RWPE1 (cell line): ENCODE measurements at regions not wholly inside any gene's neighbourhood (a gene's known extent, or its start where the extent isn't known, plus 50 kb on each side); places are given as distances from the start of the nearest gene placed in this dataset.
A peak's percentile ranks its signal among the peaks of the same experiment; 100 is the strongest.
"Not testable (repeated sequence)": the region's sequence is repeated elsewhere in the genome, so short reads cannot be mapped to it uniquely, and the experiment has no call there.

Source experiments
- CTCF ChIA-PET: fragments of 350-600 bp; sonication (Branson Sonifier 250); formaldehyde crosslinking; extraction: SDS; loops from one replicate; lab custom pipeline; 2021; lab: Yijun Ruan, JAX
- POLR2A ChIA-PET: fragments of 400-600 bp; formaldehyde crosslinking; extraction: SDS; loops from one replicate; lab custom pipeline; 2020; ENCODE audit warnings: antibody characterized with exemption; ENCODE audit not compliant: low non-redundant PET; lab: Yijun Ruan, JAX
- DNase-seq: peaks from one replicate; pipeline ENCODE4 v3.0.0; 2012; ENCODE audit warnings: low spot score
- H3K27ac ChIP-seq: fragments of 450-650 bp; 2 replicates; pipeline ENCODE4 v1.5.1; 2017
- CTCF ChIP-seq: fragments of 450-650 bp; conservative IDR thresholded peaks from 2 replicates; pipeline ENCODE4 v1.5.1; 2017; ENCODE audit warnings: low read depth, mild to moderate bottlenecking

- DNase-seq: no peak
- ChIA-PET POLR2A (no interaction called here), CTCF (no interaction called here)
- no peak for TF ChIP-seq CTCF
- no peak overlapping the region for H3K27ac ChIP-seq
These were observed 441.1 kb downstream of the AMY1C start for GRCh38 chr1:104190821-104191220.

DNA sequence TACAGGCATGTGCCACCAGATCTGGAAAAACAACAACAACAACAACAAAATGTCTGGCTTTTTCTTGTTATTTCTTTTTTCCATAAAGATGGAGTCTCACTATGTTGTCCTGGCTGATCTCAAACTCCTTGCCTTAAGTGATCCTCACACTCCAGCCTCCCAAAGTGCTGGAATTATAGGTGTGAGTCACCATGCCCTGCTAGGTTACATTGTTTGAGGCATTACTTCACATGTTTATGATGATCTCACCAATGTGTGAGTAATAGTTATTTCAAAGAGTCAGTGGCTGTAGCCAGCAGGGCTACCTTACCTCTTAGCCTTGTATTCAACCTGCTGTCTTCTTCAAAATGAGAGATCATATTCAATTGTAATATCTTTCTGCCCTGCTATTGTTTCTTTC, 445.7 kb downstream of the AMY1C start:
- ChIA-PET CTCF (no interaction called here), POLR2A (no interaction called here)
- H3K27ac ChIP-seq: no peak overlapping the region
- DNase-seq: peak; percentile 20
- TF ChIP-seq CTCF: no peak

- ChIA-PET CTCF (no interaction called here), POLR2A (no interaction called here)
- no peak for DNase-seq
- TF ChIP-seq CTCF: no peak
- H3K27ac ChIP-seq: no peak overlapping the region
These were observed 446.4 kb downstream of the AMY1C start for GRCh38 chr1:104196136-104196535.

DNA sequence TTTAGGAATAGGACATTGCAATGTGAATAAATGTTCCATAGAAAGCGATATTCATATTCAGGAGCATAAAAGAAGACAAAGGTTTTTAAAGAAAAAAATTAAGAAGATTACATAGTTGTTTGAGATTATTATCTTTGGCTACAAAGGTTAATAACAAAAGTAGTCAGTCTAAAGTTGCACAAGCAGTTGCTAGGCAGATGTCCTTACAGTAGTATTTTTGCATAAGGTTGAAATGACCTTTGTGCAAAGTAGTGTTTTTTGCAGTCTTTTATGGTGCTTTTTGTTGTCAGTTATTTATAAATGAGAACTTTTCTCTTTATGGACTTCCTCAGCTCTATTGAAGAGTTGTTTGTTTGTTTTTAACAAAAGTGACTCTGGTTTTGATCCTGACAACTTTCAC, 447.8 kb downstream of the AMY1C start:
- ChIA-PET POLR2A (no interaction called here), CTCF (no interaction called here)
- no peak for TF ChIP-seq CTCF
- H3K27ac ChIP-seq: no peak overlapping the region
- DNase-seq: no peak

DNA sequence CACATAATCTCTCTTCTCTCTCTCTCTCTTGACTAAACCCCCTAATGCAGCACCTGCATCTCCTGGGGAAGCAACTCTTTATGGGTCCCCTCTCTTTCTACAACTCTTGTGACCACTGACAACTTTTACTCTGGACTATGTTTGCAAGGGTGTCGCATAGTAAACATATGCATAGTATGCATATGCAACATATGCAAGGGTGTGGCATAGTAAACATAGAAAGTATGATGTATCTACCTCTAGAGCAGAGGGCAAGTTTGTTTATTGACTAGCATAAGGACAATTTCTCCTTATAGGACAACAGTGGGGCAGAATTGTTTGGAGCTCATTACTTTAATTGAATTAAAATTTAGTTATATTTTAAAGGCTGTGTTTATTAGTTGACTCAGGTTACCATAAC, 462.5 kb downstream of the AMY1C start:
- DNase-seq: no peak
- POLR2A ChIA-PET: no interaction called here
- no peak for TF ChIP-seq CTCF
- CTCF ChIA-PET: no interaction called here
- H3K27ac ChIP-seq: no peak overlapping the region

DNA sequence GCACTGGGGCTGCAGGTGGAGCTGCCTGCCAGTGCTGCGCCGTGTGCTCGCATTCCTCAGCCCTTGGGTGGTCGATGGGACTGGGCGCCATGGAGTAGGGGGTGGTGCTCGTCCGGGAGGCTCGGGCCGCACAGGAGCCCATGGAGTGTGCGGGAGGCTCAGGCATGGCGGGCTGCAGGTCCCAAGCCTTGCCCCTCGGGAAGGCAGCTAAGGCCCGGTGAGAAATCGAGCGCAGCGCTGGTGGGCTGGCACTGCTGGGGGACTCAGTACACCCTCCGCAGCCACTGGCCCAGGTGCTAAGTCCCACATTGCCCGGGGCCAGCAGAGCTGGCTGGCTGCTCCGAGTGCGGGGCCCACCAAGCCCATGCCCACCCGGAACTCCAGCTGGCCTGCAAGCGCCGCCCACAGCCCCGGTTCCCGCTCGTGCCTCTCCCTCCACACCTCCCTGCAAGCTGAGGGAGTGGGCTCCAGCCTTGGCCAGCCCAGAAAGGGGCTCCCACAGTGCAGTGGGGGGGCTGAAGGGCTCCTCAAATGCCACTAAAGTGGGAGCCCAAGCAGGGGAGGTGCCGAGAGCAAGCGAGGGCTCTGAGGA, 467.8 kb downstream of the AMY1C start:
- POLR2A ChIA-PET, H3K27ac ChIP-seq, DNase-seq, CTCF ChIA-PET: not testable (repeated sequence)

DNA sequence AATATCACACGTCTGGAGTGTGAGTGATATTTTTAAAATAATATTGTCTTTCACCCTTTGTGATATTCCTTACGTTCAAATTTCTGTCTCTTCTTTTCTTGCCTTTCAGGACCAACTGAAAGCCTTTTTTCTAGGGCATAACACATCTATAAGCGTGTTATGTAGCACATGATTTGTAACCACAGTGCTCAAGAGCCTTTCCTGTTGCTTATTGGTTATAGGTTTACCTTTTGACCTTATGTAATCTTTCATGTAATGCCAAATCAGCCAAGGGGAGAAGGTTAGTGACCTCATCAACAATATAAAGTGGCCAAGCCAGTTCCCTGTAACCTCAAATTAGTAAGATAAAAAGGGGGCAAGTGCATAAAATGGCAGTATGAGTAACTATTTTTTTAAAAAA, 480.2 kb downstream of the AMY1C start:
- TF ChIP-seq CTCF: no peak
- no peak for DNase-seq
- ChIA-PET CTCF (no interaction called here), POLR2A (no interaction called here)
- no peak overlapping the region for H3K27ac ChIP-seq
